GM10266 (cell line): ENCODE measurements at regions not wholly inside any gene's neighbourhood (a gene's known extent, or its start where the extent isn't known, plus 50 kb on each side); places are given as distances from the start of the nearest gene placed in this dataset.

Source experiments
- DNase-seq: peaks from one replicate; pipeline ENCODE4 v3.0.0; 2012; ENCODE audit errors: extremely low spot score
- CTCF ChIP-seq: IDR thresholded peaks from 2 replicates; pipeline ENCODE4 v1.5.1; 2012; ENCODE audit warnings: mild to moderate bottlenecking, low read depth; ENCODE audit not compliant: control insufficient read depth, insufficient read depth; ENCODE audit errors: missing control alignments

- TF ChIP-seq CTCF = no peak
- DNase-seq = no peak
Observed at GRCh38 chr3:193939527-193939926, 196.4 kb upstream of the HES1 start.

GRCh38 chr3:193940526-193940925 is 195.4 kb upstream of the HES1 start:
- DNase-seq = no peak
- no peak for TF ChIP-seq CTCF

GRCh38 chr3:193941486-193941885 is 194.5 kb upstream of the HES1 start:
- no peak for DNase-seq
- TF ChIP-seq CTCF = no peak

- no peak for TF ChIP-seq CTCF
- DNase-seq = no peak
Observed at GRCh38 chr3:193942516-193943055, 193.4 kb upstream of the HES1 start.

GRCh38 chr3:193943200-193943599 is 192.7 kb upstream of the HES1 start:
- DNase-seq = no peak

GRCh38 chr3:193943851-193944517 is 192.0 kb upstream of the HES1 start:
- TF ChIP-seq CTCF = no peak
- DNase-seq = no peak

More at GRCh38 chr3:193943200-193943599, 192.7 kb upstream of the HES1 start:
- no peak for TF ChIP-seq CTCF

GRCh38 chr3:193944518-193944884 is 191.4 kb upstream of the HES1 start:
- DNase-seq = no peak
- no peak for TF ChIP-seq CTCF
